ENCODE measurements at regions not wholly inside any gene's neighbourhood (a gene's known extent, or its start where the extent isn't known, plus 50 kb on each side); places are given as distances from the start of the nearest gene placed in this dataset.

DNA sequence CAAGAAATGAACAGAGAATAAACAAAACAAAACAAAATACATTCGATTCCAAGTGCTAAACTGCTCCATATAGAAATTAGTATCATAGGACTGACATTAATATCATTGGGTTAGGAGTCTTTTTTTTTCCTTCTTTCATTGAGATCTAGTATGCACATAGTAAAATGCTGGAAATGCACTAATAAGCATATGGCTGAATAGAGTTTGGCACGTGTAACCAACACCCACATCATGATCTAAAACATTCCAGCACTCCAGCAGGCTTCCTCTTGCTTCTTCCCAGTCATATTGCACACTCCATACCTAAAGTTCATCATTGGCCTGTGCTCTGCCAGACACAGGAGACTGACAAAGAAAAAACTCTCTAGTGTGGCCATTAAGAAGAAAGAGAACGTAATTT is 117.5 kb downstream of the POU4F1 start:
- Mint-ChIP-seq H3K4me1 (ENCODE audit: unreplicated experiment) (no peaks in the 10 kb centered on the region), H3K36me3 (ENCODE audit: low read depth, unreplicated experiment) (no peaks in the 10 kb centered on the region), H3K27me3 (ENCODE audit: unreplicated experiment) (no peaks in the 10 kb centered on the region), H3K4me3 (ENCODE audit: unreplicated experiment) (no peak overlapping the region), H3K9me3 (ENCODE audit: unreplicated experiment) (no peaks in the 10 kb centered on the region), H3K27ac (ENCODE audit: unreplicated experiment) (no peak overlapping the region)
- TF ChIP-seq, protein P1, sequence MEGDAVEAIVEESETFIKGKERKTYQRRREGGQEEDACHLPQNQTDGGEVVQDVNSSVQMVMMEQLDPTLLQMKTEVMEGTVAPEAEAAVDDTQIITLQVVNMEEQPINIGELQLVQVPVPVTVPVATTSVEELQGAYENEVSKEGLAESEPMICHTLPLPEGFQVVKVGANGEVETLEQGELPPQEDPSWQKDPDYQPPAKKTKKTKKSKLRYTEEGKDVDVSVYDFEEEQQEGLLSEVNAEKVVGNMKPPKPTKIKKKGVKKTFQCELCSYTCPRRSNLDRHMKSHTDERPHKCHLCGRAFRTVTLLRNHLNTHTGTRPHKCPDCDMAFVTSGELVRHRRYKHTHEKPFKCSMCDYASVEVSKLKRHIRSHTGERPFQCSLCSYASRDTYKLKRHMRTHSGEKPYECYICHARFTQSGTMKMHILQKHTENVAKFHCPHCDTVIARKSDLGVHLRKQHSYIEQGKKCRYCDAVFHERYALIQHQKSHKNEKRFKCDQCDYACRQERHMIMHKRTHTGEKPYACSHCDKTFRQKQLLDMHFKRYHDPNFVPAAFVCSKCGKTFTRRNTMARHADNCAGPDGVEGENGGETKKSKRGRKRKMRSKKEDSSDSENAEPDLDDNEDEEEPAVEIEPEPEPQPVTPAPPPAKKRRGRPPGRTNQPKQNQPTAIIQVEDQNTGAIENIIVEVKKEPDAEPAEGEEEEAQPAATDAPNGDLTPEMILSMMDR (IDR thresholded peaks at IDR 0.05; ENCODE audit: unreplicated experiment): no peak
- DNase-seq (ENCODE audit: low spot score): no peak

- Mint-ChIP-seq H3K27ac (ENCODE audit: unreplicated experiment) (no peak overlapping the region), H3K27me3 (ENCODE audit: unreplicated experiment) (no peaks in the 10 kb centered on the region), H3K4me3 (ENCODE audit: unreplicated experiment) (no peak overlapping the region)
Measured at GRCh38 chr13:78478183-78478582, 125.2 kb downstream of the POU4F1 start.

GRCh38 chr13:78476910-78477309 is 126.4 kb downstream of the POU4F1 start:
- no peaks in the 10 kb centered on the region for H3K9me3 Mint-ChIP-seq (ENCODE audit: unreplicated experiment)
- TF ChIP-seq, protein P1 (IDR thresholded peaks at IDR 0.05; ENCODE audit: unreplicated experiment): no peak
- no peak for DNase-seq (ENCODE audit: low spot score)
- peaks cover 4% of the 10 kb centered on the region for H3K4me1 Mint-ChIP-seq (ENCODE audit: unreplicated experiment)
- no peaks in the 10 kb centered on the region for H3K27me3 Mint-ChIP-seq (ENCODE audit: unreplicated experiment)
- no peak overlapping the region for H3K27ac Mint-ChIP-seq (ENCODE audit: unreplicated experiment)
- H3K36me3 Mint-ChIP-seq (ENCODE audit: low read depth, unreplicated experiment): no peaks in the 10 kb centered on the region
- H3K4me3 Mint-ChIP-seq (ENCODE audit: unreplicated experiment): no peak overlapping the region

More at GRCh38 chr13:78478183-78478582, 125.2 kb downstream of the POU4F1 start:
- DNase-seq (ENCODE audit: low spot score): no peak
- TF ChIP-seq, protein P1 (IDR thresholded peaks at IDR 0.05; ENCODE audit: unreplicated experiment): no peak
- Mint-ChIP-seq H3K4me1 (ENCODE audit: unreplicated experiment) (no peaks in the 10 kb centered on the region), H3K9me3 (ENCODE audit: unreplicated experiment) (no peaks in the 10 kb centered on the region), H3K36me3 (ENCODE audit: low read depth, unreplicated experiment) (no peaks in the 10 kb centered on the region)

DNA sequence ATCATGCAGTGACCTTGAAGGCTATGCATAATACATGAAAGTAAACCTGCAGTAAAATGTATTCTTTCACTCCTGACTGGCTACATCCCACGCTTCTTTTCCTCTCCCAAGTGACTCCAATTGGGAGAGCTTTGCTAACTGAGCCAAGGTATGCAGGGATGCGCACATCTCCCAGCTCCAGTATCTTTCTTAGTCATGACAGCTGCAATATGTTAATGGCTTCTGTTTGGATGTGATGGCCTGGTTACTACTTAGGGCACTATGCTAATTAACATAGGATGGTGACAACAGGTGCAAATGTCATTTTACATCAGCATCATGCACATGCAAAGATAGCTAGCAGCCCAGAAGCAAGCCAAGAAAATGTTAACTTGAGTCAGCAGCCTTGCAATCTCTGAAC is 134.7 kb downstream of the POU4F1 start:
- H3K9me3 Mint-ChIP-seq (ENCODE audit: unreplicated experiment): no peaks in the 10 kb centered on the region
- DNase-seq (ENCODE audit: low spot score): no peak
- TF ChIP-seq, protein P1 (IDR thresholded peaks at IDR 0.05; ENCODE audit: unreplicated experiment): no peak
- H3K36me3 Mint-ChIP-seq (ENCODE audit: low read depth, unreplicated experiment): no peaks in the 10 kb centered on the region
- no peaks in the 10 kb centered on the region for H3K27me3 Mint-ChIP-seq (ENCODE audit: unreplicated experiment)
- H3K27ac Mint-ChIP-seq (ENCODE audit: unreplicated experiment): no peak overlapping the region
- peaks cover 11% of the 10 kb centered on the region for H3K4me1 Mint-ChIP-seq (ENCODE audit: unreplicated experiment)
- no peak overlapping the region for H3K4me3 Mint-ChIP-seq (ENCODE audit: unreplicated experiment)

- Mint-ChIP-seq H3K4me3 (ENCODE audit: unreplicated experiment) (no peak overlapping the region), H3K36me3 (ENCODE audit: low read depth, unreplicated experiment) (no peaks in the 10 kb centered on the region), H3K9me3 (ENCODE audit: unreplicated experiment) (no peaks in the 10 kb centered on the region), H3K4me1 (ENCODE audit: unreplicated experiment) (no peaks in the 10 kb centered on the region), H3K27ac (ENCODE audit: unreplicated experiment) (no peak overlapping the region), H3K27me3 (ENCODE audit: unreplicated experiment) (no peaks in the 10 kb centered on the region)
- TF ChIP-seq, protein P1 (IDR thresholded peaks at IDR 0.05; ENCODE audit: unreplicated experiment): no peak
- DNase-seq (ENCODE audit: low spot score): no peak
Measured at GRCh38 chr13:78465250-78465649, 138.1 kb downstream of the POU4F1 start.
